Stimulated activated CD4-positive, alpha-beta T cell treated with anti-CD3 and anti-CD28 coated beads, Interleukin-4, amount 100 ng/mL, for 1 hour (primary cell): ENCODE measurements at regions not wholly inside any gene's neighbourhood (a gene's known extent, or its start where the extent isn't known, plus 50 kb on each side); places are given as distances from the start of the nearest gene placed in this dataset.

ENCODE experiments used
- DNase-seq: peaks from one replicate; pipeline ENCODE4 v3.0.0-alpha.2; 2020

DNA sequence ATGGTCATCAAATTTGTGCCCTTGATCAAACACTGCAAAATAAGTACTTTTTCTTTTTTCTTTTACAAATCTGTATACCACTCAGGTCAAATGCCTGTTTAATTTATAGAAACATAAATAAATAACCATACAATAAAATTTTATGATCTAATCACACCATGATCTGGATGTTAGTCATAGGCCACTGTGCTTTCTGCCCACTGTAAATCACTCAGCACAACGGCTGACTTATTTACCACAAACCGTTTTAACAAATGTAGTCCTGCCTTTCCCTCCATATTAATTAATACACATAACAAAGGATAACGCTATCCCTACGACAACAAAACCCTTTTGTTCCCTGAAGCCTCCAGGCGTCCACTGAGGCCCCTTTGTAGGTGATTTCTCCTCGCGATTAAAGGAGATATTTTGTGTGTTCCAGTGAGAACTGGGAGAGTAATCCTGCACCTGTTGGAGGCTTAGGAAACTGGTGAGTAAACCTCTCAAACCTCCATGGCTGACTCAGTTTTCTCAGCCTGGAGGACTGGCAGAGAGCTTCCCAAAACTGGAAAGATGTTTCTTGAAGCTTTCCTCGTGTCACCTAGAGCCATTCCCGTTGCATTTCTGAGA is 477.1 kb upstream of the SGCG start:
- no peak for DNase-seq

DNA sequence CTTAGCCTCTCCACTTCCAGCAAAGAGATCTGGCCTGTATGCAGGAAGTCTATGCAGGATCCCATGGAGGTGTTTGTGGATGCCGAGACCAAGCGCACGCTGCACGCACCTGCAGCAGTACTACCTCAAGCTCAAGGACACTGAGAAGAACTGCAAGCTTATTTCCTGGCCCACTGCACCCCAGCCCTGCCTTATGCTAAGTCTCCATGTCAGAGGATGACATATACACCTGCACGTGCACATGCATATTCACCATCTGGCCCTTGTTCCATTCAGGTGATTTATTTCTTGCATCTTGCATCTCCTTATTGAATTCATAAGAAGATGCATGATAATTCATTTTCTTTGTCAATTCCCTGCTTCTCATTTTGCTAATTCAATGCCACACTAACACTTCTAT is 472.8 kb upstream of the SGCG start:
- DNase-seq = no peak

DNA sequence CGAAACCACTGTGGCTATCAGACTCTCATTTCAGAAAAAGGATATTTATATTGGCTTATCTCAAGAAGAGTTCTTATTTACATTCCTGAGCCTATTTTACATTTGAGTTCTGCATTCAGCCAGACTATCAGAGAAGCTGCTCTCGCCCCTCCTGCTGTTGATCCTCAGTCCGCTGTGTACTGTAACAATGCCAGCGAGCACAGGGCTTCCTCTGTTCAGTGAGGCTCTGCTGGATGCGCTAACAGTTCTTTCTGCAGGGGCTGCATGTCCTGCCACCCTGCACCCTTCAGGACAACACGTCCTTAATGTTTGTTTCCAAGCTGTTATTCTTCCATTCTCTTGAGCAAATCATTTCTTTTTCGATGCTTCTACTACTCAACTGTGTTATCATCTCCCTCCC is 463.7 kb upstream of the SGCG start:
- DNase-seq = no peak

DNA sequence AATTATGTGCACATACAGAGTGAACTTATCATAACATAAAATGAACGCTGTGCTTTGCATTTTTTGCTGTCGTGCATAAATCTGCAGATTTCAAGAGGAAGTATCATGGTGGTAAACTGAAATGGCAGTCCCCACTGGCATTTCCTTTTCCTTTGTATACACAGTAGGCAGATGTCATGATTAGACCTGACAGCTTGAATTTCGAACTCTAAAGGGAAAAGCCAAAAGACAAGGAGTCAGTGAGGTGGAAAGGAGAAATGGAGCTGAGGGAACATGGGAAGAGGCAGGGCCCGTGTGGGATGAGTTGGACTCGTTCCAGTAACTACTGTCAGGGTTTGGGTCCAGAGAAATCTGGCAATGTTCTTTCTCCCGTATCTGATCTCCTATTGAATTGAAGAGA is 454.1 kb upstream of the SGCG start:
- DNase-seq = no peak

DNA sequence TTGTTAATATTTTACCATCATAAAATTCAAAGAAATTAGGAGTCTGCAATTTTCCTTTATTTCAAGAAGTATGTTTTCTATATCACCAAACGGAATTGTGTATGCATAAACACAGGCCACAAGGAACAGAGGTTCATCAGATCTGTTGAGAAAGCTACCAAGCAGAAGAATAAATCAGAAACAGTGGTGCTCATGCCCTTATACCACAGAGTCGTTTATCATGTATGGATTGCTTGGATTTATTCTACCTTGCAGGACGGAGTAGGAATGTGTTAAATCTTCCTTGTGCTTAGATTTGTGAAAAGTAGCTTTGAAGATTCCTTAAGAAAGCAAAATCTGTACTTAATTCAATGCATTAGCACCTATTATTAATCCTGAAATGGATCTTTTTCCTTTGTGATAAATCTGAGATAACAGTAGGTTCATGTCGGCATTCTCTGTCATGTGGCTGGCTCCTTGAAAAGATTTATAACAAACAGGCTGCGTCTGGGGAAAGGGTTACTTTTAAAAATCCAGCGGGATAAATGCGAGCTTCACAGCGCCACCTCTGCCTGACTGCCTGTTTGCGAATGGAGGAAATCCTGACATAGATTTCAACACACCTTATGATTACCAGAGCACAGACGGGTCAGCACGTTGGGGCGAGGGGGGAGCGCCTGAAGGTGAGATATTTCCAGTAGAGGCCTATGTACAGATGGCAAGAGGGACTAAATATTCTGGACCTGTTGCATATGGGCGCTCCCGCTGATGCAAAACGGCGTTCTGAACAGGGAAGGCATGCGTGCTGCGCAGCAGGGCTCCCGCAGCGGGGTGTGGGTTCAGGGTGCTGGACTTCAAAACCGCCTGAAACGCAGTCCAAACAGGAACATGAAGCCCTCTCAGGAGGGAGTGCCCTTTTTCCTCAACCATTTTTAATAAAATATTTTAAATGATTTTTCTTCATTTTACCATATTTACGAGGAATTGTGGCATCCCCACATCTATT is 445.5 kb upstream of the SGCG start:
- no peak for DNase-seq

DNA sequence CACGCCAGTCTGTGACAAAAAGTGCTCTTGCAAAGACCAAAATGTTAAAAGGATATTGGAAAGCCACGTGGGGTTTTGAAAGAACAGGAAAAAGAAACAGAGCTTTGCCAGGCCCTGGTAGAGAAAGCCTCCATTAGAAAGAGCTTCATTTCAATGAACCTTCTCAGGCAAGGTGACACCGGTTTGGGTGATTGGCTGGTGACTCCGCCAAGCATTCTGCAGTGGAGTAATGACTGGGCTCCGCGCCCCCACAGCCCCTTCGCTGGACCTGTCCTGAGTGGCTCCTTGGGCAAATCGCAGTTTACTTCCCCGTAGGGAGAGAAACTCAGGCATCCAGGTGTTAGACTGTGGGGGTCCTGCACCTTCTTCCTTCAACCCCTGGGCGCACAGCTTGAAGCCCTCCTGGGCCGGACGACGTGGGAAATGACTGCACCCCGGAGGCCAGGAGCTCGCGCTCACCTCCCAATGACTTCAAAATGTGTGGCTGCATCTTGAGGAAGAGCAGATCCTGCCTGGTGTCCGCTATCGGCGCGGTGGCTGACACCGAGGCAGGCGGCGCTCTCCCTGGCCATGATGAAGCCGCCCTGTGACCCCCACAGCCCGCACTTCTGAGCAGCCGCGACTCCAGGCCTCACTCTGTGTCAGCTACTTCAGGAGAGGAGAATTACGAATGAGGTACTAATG is 444.6 kb upstream of the SGCG start:
- no peak for DNase-seq

DNA sequence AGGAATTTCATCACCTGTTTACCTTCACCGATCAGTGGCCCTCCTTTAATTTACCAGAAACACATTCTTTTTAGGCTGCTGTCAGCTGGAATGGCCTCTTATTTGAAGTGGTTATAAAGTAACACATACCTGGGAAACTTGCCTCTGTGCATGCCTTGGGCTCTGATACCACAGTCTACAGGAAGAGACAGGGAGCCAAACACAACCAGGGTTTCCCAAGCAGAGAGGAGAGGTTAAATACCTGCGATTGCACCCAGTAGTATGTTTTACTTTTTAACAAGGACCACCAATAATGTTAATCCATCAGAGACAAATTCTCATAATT is 444.0 kb upstream of the SGCG start:
- DNase-seq = no peak

DNA sequence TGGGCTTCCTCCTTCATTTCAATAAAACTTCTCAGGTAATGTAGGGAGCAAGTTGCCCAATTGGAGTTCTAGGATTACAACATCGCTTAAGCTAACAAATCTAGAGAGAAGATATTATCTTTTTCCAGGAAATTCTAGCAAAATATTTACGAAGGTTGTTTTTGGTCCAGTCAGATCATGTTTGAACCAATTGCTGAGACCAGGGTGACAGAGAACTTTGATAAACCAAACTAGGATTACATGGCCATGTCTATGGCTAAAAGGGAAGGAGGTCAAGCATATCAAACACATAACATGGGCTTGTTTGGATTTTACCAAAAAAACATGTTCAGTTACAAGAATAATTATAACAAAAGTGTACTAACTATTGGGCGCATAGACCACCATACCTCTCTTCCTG is 442.4 kb upstream of the SGCG start:
- DNase-seq = no peak

DNA sequence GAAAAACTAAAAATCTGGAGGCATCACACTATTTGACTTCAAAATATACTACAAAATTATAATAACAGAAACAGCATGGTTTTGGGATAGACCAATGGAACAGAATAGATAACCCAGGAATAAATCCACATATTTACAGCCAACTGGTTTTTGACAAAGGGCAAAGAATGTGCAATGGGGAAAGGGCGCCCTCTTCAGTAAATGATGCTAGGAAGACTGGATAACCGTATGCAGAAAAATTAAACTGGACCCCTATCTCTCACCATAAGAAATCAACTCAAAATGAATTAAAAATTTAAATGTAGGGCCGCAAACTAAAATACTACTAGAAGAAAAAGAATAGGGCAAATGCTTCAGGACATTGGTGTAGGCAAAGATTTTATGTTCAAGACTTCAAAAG is 440.5 kb upstream of the SGCG start:
- DNase-seq = no peak

DNA sequence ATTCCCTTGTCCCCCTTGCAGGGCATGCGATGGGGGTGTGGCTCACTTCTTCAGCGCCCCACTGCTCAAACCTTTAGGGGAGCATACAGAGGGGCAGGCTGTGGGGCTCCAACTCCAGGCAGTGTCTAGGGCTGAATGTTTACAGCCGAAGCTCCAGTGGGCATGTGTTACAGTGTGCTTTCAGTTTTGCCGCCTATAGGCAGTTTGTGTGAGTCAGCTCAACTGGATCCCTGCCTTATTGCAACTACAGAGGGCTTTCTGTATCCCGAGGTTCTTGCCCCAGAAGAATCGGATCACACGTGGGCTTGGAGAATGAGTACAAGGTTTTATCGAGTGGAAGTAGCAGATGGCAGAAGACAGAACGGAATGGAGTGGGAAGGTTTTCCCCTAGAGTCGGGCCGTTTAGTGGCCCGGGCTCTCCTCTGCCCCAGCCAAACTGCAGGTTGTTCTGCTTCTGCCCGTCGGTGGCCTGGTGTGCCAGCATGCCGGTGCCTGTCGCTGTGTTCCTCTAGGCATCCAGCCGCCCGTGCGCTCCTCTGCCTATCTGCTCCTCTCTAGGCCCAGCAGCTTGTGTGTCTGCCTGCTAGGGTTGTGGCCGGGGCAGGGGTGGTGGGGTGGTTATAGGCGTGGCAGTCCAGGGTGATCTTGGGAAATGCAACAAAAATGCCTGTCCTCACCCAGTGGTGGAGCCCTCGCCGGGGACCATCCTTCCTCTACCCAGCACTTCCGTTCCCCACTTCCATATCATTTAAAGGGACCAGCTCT is 435.9 kb upstream of the SGCG start:
- DNase-seq = no peak

DNA sequence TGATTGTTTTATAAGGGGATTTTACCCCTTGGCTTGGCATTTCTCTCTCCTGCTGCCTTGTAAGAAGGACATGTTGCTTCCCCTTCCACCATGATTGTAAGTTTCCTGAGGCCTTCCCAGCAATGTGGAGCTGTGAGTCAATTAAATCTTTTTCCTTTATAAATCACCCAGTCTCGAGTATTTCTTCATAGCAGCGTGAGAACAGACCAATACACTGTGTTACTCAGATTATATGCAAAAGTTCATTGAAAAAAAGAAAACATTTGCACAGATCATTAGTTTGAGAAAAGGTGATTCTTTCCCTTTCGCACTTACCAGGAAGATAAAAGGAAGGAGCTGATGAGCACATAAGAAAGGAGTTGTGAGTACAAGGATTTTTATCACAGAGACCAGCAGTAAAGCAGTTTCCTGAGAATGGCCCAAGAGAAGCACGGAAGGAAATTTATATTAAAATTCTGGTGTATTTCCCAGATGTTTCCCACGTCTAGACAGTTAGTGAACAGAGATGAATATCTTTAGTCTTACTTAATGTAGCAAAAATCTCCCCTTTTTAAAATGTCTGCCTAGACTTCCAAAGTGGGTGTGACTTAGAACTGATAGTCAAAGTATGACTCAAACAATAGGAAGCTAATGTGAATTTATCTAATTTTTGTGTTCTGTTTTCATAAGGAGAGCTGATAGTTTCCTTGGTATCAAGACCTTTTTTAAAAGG is 431.8 kb upstream of the SGCG start:
- DNase-seq = no peak

DNA sequence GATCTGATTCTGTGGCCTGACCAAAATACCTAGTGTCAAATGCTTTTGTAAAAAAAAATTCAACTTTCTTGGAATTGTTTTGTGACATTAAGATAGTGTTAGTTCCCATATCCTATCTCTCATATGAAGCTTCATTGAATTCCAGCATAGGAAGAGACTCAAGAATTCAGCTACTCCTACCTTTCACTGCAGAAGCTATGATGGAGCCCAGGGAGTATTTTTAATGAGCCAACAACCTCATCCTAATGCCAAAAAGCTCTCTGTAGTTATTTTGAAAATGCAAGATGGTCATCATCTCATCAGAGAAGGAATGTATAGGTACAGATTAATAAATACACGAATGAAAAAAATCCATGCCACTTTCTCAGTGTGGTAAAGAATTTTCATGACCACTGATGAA is 431.2 kb upstream of the SGCG start:
- no peak for DNase-seq

DNA sequence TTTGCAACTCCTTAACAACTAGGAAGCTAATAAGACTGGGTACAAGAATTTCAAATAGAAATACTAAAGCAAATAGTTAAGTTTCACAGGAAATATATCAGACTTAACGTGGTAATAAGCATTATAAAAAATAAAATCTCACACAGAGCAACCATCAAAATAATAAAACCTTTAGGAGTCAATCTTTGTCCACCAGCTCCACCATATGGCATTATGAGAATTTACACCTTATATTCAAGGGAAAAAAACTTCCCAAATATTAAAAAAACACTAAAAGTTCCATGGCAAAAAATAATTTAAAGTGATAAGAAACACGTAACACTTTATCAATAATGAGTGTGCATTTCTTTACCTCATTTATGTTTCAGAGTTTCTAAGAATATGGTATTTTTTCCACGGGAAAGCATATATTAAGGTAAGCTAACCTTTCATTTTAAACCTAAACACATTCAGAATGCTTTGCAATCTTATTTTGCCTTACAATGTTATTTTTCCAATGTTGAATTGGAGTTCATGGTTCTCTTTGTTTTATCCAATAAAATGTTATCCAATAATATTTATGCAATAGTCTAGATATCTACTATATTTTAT is 423.2 kb upstream of the SGCG start:
- no peak for DNase-seq

DNA sequence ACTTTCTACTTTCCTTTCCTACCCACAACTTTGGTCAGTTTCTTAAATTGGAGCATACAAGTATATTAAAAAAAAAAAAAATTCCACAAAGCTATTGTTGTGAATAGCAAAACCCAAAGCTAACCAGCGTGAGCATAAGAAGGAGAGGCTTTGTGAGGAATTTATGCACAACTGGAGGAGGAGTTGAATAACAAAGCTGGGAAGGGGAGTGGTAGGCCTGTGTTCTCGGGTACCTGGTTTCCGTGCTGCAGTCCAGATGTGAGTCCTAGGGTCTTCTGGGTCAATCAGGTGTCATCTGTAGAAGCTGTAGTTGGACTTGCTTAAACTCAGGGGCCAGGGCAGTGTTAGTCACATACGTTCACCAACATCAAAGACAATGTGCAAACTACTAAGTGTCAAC is 422.5 kb upstream of the SGCG start:
- DNase-seq = no peak

DNA sequence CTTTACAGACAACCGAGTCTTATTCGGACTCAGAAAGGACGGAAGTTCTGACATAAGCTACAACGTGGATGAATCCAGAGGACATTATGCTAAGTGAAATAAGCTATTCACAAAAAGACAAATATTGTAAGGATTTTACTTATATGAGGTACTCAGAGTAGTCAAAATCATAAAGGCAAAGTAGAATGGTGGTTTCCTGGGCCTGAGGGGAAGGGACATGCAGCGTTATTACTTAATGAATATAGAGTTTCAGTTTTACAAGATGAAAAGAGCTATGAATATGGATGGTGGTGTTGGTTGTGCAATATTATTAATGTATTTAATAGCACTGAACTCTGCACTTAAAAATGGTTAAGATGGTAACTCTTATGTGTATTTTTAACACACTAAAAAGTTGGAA is 419.1 kb upstream of the SGCG start:
- DNase-seq = no peak

DNA sequence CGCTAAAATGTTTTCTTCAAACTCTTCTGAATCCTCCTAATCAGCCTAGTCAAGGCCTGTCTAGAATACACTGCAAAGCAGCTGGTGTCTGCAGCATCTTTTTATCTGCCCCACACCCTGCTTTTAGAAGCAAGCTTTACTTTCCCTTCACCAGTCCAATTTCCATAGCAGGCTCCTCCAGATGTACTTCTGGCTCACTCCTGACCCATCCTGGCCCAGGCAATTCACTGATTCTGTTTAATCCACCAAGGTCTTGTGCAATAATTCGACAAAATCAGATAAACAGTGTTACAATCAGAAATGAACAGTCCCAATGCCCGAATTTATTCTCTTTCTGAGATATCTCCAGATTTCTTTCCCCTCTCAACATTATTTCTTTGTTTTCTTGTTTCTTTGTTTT is 415.2 kb upstream of the SGCG start:
- DNase-seq = no peak

DNA sequence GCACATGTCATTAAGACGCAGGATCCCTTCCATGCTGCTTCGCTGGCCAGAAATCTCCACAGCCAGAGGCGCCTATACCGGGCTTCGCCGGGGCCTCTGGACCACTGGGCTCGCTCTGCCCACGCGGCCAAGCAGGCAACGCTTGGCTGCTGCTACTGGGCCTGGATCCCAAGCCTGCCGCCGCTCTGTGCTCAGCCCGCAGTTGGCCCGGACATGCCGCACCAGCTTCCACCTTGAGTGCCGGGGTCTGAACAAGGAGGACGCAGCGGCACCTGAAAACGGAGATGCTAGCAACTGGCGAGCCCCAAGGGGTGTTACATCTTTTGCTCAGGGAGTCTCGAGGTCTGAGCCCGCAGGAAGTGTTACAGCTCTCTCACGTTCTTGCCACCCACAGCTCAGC is 409.9 kb upstream of the SGCG start:
- DNase-seq = no peak

DNA sequence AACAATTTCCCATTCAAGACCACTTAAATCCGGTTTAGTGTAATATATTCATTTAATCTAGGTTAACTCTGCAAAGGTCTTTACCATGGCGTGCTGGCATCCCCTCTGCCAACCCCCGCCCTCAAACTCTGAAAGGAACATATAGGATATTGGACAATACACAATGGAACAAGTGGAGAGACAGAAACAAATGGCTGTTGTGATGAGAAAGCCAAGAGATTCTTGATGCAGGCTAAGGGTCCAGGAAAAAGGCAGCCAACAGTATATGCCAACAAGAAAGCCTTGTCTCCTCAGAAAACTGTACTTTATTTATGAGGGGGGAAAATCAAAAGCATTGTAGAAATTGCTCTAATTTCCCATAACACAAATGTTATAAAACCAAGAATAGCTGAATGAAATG is 407.3 kb upstream of the SGCG start:
- DNase-seq = no peak

DNA sequence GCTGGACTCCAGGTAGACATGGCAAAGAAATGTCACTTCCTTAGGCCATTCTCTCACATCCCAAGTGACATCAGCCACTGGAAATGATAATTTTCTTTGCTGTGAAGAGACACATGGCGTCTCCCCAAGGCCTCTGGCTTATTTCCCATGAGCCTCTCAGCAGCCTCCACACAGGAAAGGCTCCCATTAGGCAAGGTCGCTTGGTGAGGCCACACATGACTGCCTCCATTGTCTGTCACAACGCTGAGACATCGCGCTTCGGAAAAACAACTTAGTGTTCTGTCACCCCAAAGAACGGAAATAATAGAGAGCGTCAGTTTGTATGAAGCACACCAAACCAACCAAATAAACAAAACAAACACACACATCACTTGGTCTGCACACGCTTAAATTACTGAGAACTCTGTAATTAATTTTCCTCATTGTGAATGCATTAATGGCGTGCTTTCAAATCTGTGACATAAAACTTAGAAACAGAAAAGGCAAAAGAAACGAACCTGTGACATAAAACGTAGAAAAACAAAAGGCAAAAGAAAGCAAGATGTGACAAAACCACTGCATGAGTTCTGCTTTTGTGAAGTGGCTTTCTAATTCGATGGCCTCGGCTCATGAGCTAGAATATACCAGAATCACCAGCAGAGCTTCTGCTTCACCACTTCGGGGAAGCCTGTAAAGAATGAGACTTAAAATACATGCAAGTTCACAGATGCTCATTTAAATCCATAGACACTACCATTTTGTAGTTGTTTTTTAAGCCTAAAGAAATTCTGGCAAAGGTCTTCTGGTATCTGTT is 404.2 kb upstream of the SGCG start:
- DNase-seq = no peak

DNA sequence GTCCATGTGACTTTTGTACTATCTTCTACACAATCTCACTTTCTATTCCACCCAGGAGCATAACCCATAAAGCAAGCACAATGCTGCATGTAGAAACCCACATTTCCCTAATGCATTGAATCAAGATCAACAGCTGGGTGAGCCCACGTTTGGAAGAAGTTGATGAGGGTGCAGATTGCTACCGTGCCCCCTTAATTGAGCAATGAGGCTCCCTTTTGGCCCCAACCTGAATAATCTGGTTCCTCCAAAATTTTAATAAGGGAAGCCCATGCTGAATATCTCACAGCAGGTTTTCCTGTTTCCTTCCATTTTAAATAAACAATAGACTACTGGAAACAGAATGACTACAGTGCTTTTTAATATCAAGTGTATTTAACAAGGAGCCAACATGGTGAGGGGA is 403.6 kb upstream of the SGCG start:
- no peak for DNase-seq

DNA sequence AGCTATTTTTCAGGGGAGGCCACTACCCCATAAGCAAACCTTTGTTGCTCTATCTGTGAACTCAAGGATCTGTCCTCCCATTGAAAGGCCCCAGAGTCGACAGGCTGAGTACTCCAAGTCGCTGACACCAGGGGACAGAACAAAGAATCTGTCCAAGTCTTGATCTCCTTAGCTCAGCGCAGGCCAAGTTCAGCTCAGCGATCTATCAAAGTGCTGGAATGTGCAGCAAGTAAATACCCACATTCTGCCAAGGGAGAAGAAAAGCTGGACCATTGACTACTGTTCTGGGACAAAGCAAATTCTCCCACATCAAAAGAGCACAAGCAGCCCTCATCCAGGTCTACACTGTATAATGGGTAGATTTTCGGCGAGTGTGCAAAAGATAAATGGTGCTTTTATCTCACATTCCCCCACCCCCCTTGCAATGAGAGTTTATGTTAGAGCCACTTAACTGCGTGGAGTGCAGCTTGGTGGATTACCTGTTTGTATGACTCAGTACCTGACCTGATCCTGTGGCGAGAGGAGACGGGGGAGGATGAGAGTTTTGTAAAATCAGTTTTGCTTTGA is 391.7 kb upstream of the SGCG start:
- no peak for DNase-seq
